ENCODE measurements at regions not wholly inside any gene's neighbourhood (a gene's known extent, or its start where the extent isn't known, plus 50 kb on each side); places are given as distances from the start of the nearest gene placed in this dataset.

DNA sequence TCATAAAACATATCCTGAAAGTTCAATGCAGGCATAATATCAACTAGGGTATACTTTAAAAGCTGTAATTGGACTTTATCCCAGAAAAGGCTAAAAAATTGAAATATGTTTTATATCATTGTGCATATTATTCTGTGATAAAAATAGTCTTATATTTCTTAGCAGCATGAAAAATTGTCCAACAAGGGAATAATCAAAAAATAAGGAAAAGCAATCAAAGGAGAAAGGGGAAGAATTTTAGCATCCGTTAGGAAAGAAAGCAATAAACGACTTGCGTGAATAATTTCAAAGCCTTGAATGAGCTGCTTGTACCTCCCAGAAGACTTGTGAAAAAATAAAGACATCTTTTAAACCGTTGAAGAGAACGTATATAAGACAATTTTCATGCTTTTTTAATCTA, 1369.8 kb upstream of the GBE1 start:
- TF ChIP-seq POLR2AphosphoS5 (IDR thresholded peaks at IDR 0.05; ENCODE audit: low read depth, low read length): no peak
- TF ChIP-seq POLR2A (IDR thresholded peaks at IDR 0.05; ENCODE audit: low read depth, low read length): no peak
- TF ChIP-seq PAX5 (IDR thresholded peaks at IDR 0.05; ENCODE audit: insufficient read depth, low read length, severe bottlenecking): no peak
- TF ChIP-seq SPI1 (IDR thresholded peaks at IDR 0.05; ENCODE audit: low read depth, low read length): no peak
- no peak for TF ChIP-seq POU2F2 (IDR thresholded peaks at IDR 0.05; ENCODE audit: low read depth, low read length)
- no peak for TF ChIP-seq TAF1 (IDR thresholded peaks at IDR 0.05; ENCODE audit: low read depth, low read length)
- FAIRE-seq (no peak), DNase-seq (ENCODE audit: insufficient read length, low spot score) (no peak)

DNA sequence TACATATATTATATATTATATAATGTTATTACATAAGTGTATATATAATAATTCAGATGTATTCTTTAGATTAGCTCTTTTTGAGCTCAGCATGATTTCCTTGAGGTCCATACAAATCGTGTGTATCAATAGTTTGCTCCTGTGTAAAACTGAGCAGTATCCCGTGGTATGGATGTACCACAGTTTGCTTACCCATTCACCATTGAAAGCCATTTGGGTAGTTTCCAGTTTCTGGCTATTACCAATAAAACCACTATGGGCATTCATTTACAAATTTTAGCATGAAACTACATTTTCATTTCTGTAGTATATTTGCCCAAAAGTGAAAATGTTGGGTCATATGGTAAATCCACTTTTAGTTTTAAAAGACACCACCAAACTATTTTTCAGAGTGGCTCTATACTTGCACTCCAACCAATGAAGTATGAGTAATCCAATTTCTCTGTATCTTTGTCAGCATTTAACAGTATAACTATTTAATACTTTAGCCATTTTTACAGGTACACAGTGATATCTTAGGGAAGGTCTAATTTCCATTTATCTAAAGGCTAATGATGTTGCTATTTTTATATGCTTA, 1361.4 kb upstream of the GBE1 start:
- no peak for FAIRE-seq
- TF ChIP-seq POLR2A (IDR thresholded peaks at IDR 0.05; ENCODE audit: low read depth, low read length) (no peak), SPI1 (IDR thresholded peaks at IDR 0.05; ENCODE audit: low read depth, low read length) (no peak), POLR2AphosphoS5 (IDR thresholded peaks at IDR 0.05; ENCODE audit: low read depth, low read length) (no peak), TAF1 (IDR thresholded peaks at IDR 0.05; ENCODE audit: low read depth, low read length) (no peak), PAX5 (IDR thresholded peaks at IDR 0.05; ENCODE audit: insufficient read depth, low read length, severe bottlenecking) (no peak), POU2F2 (IDR thresholded peaks at IDR 0.05; ENCODE audit: low read depth, low read length) (no peak)

DNA sequence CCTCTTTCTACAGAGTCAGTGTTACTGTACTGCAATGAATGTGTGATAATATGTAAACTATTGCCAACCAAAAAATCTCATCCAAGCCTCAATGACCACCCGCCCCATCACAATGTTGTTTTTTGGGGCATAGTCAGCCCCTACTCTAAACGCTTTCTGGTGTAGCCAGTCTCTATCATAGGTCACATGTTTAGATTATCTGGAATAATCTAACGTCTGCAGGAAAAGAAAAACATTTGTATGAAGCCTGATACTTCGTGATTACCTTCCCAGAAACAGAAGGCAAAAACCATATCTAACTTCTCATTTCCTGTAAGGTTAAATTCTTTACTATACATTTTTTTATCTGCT, 1331.8 kb upstream of the GBE1 start:
- TF ChIP-seq POLR2A (IDR thresholded peaks at IDR 0.05; ENCODE audit: low read depth, low read length) (no peak), TAF1 (IDR thresholded peaks at IDR 0.05; ENCODE audit: low read depth, low read length) (no peak), POLR2AphosphoS5 (IDR thresholded peaks at IDR 0.05; ENCODE audit: low read depth, low read length) (no peak), POU2F2 (IDR thresholded peaks at IDR 0.05; ENCODE audit: low read depth, low read length) (no peak), PAX5 (IDR thresholded peaks at IDR 0.05; ENCODE audit: insufficient read depth, low read length, severe bottlenecking) (no peak), SPI1 (IDR thresholded peaks at IDR 0.05; ENCODE audit: low read depth, low read length) (no peak)
- FAIRE-seq: no peak
- no peak for DNase-seq (ENCODE audit: insufficient read length, low spot score)

More for the DNA sequence above, 1361.4 kb upstream of the GBE1 start:
- no peak for DNase-seq (ENCODE audit: insufficient read length, low spot score)

GRCh38 chr3:83092521-83093221, 1331.2 kb upstream of the GBE1 start:
- no peak for FAIRE-seq
- TF ChIP-seq POU2F2 (IDR thresholded peaks at IDR 0.05; ENCODE audit: low read depth, low read length) (no peak), SPI1 (IDR thresholded peaks at IDR 0.05; ENCODE audit: low read depth, low read length) (no peak)
- no peak for DNase-seq (ENCODE audit: insufficient read length, low spot score)

DNA sequence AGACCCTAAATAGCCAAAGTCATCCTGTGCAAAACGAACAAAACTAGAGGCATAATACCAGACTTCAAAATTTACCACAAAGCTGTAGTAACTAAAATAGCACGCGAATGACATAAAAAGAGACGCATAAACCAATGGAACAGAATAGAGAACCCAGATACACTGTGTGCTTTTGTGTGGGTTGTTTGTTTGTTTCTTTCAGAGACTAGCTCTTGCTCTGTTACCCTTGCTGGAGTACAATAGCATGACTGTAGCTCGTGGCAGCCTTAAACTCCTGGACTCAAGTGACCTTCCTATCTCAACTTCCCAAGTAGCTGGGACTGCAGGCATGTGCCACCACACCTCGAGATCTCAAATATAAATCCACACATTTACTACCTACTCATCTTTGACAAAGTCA, 1314.6 kb upstream of the GBE1 start:
- no peak for DNase-seq (ENCODE audit: insufficient read length, low spot score)
- FAIRE-seq: no peak
- TF ChIP-seq POLR2AphosphoS5 (IDR thresholded peaks at IDR 0.05; ENCODE audit: low read depth, low read length) (no peak), SPI1 (IDR thresholded peaks at IDR 0.05; ENCODE audit: low read depth, low read length) (no peak), POLR2A (IDR thresholded peaks at IDR 0.05; ENCODE audit: low read depth, low read length) (no peak), POU2F2 (IDR thresholded peaks at IDR 0.05; ENCODE audit: low read depth, low read length) (no peak), TAF1 (IDR thresholded peaks at IDR 0.05; ENCODE audit: low read depth, low read length) (no peak)

DNA sequence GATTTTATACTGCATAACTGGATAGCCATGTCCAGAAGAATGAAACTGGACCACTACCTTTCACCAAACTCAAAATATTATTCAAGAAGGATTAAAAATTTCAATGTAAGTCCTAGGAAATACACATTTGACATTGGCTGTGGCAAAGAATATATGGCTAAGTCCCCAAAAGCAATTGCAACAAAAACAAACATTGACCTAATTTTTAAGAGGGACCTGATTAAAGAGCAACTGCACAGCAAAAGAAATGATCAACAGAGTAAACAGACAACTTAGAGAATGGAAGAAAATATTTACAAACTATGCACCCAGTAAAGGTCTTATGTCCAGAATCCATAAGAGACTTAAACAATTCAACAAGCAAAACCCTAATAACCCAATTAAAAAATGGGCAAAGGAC, 1313.0 kb upstream of the GBE1 start:
- DNase-seq (ENCODE audit: insufficient read length, low spot score) (no peak), FAIRE-seq (no peak)
- TF ChIP-seq POU2F2 (IDR thresholded peaks at IDR 0.05; ENCODE audit: low read depth, low read length) (no peak), SPI1 (IDR thresholded peaks at IDR 0.05; ENCODE audit: low read depth, low read length) (no peak), POLR2A (IDR thresholded peaks at IDR 0.05; ENCODE audit: low read depth, low read length) (no peak), TAF1 (IDR thresholded peaks at IDR 0.05; ENCODE audit: low read depth, low read length) (no peak), PAX5 (IDR thresholded peaks at IDR 0.05; ENCODE audit: insufficient read depth, low read length, severe bottlenecking) (no peak), POLR2AphosphoS5 (IDR thresholded peaks at IDR 0.05; ENCODE audit: low read depth, low read length) (no peak)

DNA sequence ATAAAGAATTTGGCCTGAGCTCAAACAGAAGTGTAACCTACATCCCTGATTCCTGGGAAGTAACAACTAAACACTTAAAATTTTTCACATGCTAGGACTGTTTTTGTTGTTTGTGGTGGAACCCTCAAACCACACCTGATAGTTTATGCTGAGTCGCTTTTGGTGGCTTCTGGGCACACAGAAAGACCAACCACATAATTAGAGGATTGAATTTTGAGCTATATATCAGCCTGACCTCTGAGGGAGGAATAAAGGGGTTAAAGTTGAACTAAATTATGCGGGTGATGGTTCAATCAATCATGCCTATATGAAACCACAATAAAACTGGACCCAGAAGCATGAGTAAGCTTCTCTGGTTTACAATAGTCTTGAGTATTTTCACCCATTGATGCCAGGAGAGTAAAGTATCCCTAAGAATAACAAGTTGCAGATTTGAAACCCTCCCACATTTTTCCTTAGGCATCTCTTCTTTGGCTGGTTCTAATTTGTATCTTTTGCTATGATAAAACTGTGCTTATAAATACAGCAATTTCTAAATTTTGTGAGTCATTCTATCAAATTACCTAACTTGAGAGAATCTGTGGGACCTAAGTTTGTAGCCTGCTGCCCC, 1304.5 kb upstream of the GBE1 start:
- FAIRE-seq (no peak), DNase-seq (ENCODE audit: insufficient read length, low spot score) (no peak)
- TF ChIP-seq SPI1 (IDR thresholded peaks at IDR 0.05; ENCODE audit: low read depth, low read length) (no peak), POLR2AphosphoS5 (IDR thresholded peaks at IDR 0.05; ENCODE audit: low read depth, low read length) (no peak), PAX5 (IDR thresholded peaks at IDR 0.05; ENCODE audit: insufficient read depth, low read length, severe bottlenecking) (no peak), TAF1 (IDR thresholded peaks at IDR 0.05; ENCODE audit: low read depth, low read length) (no peak), POLR2A (IDR thresholded peaks at IDR 0.05; ENCODE audit: low read depth, low read length) (no peak), POU2F2 (IDR thresholded peaks at IDR 0.05; ENCODE audit: low read depth, low read length) (no peak)

DNA sequence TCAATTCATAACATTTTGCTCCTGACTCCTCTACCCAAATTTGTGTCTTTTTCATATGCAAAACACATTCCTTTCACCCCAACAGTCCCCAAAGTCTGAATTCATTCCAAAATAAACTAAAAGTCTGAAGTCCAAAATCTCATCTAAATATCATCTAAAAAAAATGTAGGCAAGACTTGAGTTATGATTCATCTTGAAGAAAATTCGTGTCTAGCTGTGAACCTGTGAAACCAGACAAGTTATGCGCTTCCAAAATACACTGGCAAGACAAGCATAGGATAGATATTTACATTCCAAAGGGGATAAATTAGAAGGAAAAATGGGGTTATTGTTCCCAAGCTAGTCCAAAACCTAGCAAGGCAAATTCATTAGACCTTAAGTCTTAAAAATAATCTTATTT, 1302.0 kb upstream of the GBE1 start:
- TF ChIP-seq POLR2AphosphoS5 (IDR thresholded peaks at IDR 0.05; ENCODE audit: low read depth, low read length) (no peak), SPI1 (IDR thresholded peaks at IDR 0.05; ENCODE audit: low read depth, low read length) (no peak), POLR2A (IDR thresholded peaks at IDR 0.05; ENCODE audit: low read depth, low read length) (no peak), PAX5 (IDR thresholded peaks at IDR 0.05; ENCODE audit: insufficient read depth, low read length, severe bottlenecking) (no peak), TAF1 (IDR thresholded peaks at IDR 0.05; ENCODE audit: low read depth, low read length) (no peak), POU2F2 (IDR thresholded peaks at IDR 0.05; ENCODE audit: low read depth, low read length) (no peak)
- FAIRE-seq: no peak
- DNase-seq (ENCODE audit: insufficient read length, low spot score): no peak

GRCh38 chr3:83048556-83048955, 1287.1 kb upstream of the GBE1 start:
- TF ChIP-seq POLR2A (IDR thresholded peaks at IDR 0.05; ENCODE audit: low read depth, low read length): no peak
- TF ChIP-seq PAX5 (IDR thresholded peaks at IDR 0.05; ENCODE audit: insufficient read depth, low read length, severe bottlenecking): no peak
- TF ChIP-seq POU2F2 (IDR thresholded peaks at IDR 0.05; ENCODE audit: low read depth, low read length): no peak
- no peak for TF ChIP-seq SPI1 (IDR thresholded peaks at IDR 0.05; ENCODE audit: low read depth, low read length)
- TF ChIP-seq POLR2AphosphoS5 (IDR thresholded peaks at IDR 0.05; ENCODE audit: low read depth, low read length): no peak
- no peak for TF ChIP-seq TAF1 (IDR thresholded peaks at IDR 0.05; ENCODE audit: low read depth, low read length)
- DNase-seq (ENCODE audit: insufficient read length, low spot score) (no peak), FAIRE-seq (no peak)

All from GM12891 (cell line).